ENCODE measurements at regions not wholly inside any gene's neighbourhood (a gene's known extent, or its start where the extent isn't known, plus 50 kb on each side); places are given as distances from the start of the nearest gene placed in this dataset.

GRCh38 chr5:7000310-7000709, 287.1 kb downstream of the TENT4A start:
- no peak for ATAC-seq

GRCh38 chr5:7010591-7010990, 297.4 kb downstream of the TENT4A start:
- TF ChIP-seq TCF7L2 (IDR thresholded peaks at IDR 0.05; ENCODE audit: low read depth, low read length) (no peak), REST (IDR thresholded peaks at IDR 0.05; ENCODE audit: insufficient read depth in 1 of 2, low read depth in 2 of 2, low read length in 1 of 2) (peak in 1 of 2 experiments; percentile 64; a peak in 3 of 4 replicates)
- CTCF ChIA-PET: no interaction called here
- no peaks in the 10 kb centered on the region for H3K4me1 ChIP-seq (ENCODE audit: control insufficient read depth, insufficient read depth, low read length)
- no peaks in the 10 kb centered on the region for H3K36me3 ChIP-seq (ENCODE audit: control insufficient read depth, insufficient read depth, low read length)
- no TSS peak for BruUV-seq (replicated peaks)
- H3K4me3 ChIP-seq (ENCODE audit: low read depth in 2 of 2, low read length in 2 of 2): no peak overlapping the region
- H3K27ac ChIP-seq (ENCODE audit: low read length): no peak overlapping the region
- DNase-seq (ENCODE audit: low read depth, low spot score): no peak
- ATAC-seq: no peak
- no peaks in the 10 kb centered on the region for H3K9me3 ChIP-seq (ENCODE audit: control insufficient read depth, insufficient read depth, low read depth, low read length)
- POLR2A ChIA-PET: no interaction called here
- intact Hi-C loops (cut with micrococcal nuclease; ENCODE audit: unreplicated experiment): no loop called here
- no peaks in the 10 kb centered on the region for H3K27me3 ChIP-seq (ENCODE audit: control insufficient read depth, insufficient read depth, low read length)
- in situ Hi-C loops (cut with HindIII; ENCODE audit: low pct_unique_long_range_greater_than_20kb, low sequenced_read_pairs): no loop called here

More at GRCh38 chr5:7000310-7000709, 287.1 kb downstream of the TENT4A start:
- POLR2A ChIA-PET: no interaction called here
- no peak for DNase-seq (ENCODE audit: low read depth, low spot score)
- intact Hi-C loops (cut with micrococcal nuclease; ENCODE audit: unreplicated experiment): no loop called here
- no peak overlapping the region for H3K4me3 ChIP-seq (ENCODE audit: low read depth in 2 of 2, low read length in 2 of 2)
- H3K36me3 ChIP-seq (ENCODE audit: control insufficient read depth, insufficient read depth, low read length): no peaks in the 10 kb centered on the region
- H3K27me3 ChIP-seq (ENCODE audit: control insufficient read depth, insufficient read depth, low read length): no peaks in the 10 kb centered on the region
- no peak overlapping the region for H3K27ac ChIP-seq (ENCODE audit: low read length)
- in situ Hi-C loops (cut with HindIII; ENCODE audit: low pct_unique_long_range_greater_than_20kb, low sequenced_read_pairs): no loop called here
- TF ChIP-seq REST (IDR thresholded peaks at IDR 0.05; ENCODE audit: insufficient read depth in 1 of 2, low read depth in 2 of 2, low read length in 1 of 2) (no peak), TCF7L2 (IDR thresholded peaks at IDR 0.05; ENCODE audit: low read depth, low read length) (no peak), SIN3A (IDR thresholded peaks at IDR 0.05; ENCODE audit: borderline replicate concordance, insufficient read depth, low read depth, low read length) (no peak), POLR2AphosphoS5 (IDR thresholded peaks at IDR 0.05; ENCODE audit: low read depth, low read length) (no peak), CTCF (IDR thresholded peaks at IDR 0.05) (no peak)
- BruUV-seq (replicated peaks): no TSS peak
- no peaks in the 10 kb centered on the region for H3K4me1 ChIP-seq (ENCODE audit: control insufficient read depth, insufficient read depth, low read length)
- CTCF ChIA-PET: no interaction called here
- H3K9me3 ChIP-seq (ENCODE audit: control insufficient read depth, insufficient read depth, low read depth, low read length): no peaks in the 10 kb centered on the region; the same call in 1 of the 2 replicates

Data from Panc1 (cell line).